Activated CD4-positive, alpha-beta T cell treated with anti-CD3 and anti-CD28 coated beads, Interleukin-2, amount 10 ng/mL, durations not matched to agents 7 days and 5 days (primary cell): ENCODE measurements at regions not wholly inside any gene's neighbourhood (a gene's known extent, or its start where the extent isn't known, plus 50 kb on each side); places are given as distances from the start of the nearest gene placed in this dataset.

Experiments
- CTCF ChIA-PET: fragments of 350-600 bp; sonication (Branson Sonifier 250); formaldehyde crosslinking; loops from one replicate; lab custom pipeline; 2021; ENCODE audit warnings: antibody characterized with exemption; lab: Charles Lee
- POLR2A ChIA-PET: fragments of 350-600 bp; sonication (Branson Sonifier 250); formaldehyde crosslinking; loops from one replicate; lab custom pipeline; 2021; ENCODE audit warnings: antibody characterized with exemption; lab: Charles Lee
- DNase-seq: peaks from one replicate; pipeline ENCODE4 v3.0.0-alpha.2; 2020
- H3K27ac Mint-ChIP-seq: one replicate; pipeline ENCODE4 v1.8.0; 2021; ENCODE audit warnings: mild to moderate bottlenecking, moderate library complexity, mixed read lengths
- H3K27me3 Mint-ChIP-seq: one replicate; pipeline ENCODE4 v1.8.0; 2021; ENCODE audit warnings: mixed read lengths
- H3K36me3 Mint-ChIP-seq: one replicate; pipeline ENCODE4 v1.8.0; 2021; ENCODE audit warnings: low read depth, mixed read lengths
- H3K4me1 Mint-ChIP-seq: one replicate; pipeline ENCODE4 v1.8.0; 2021; ENCODE audit warnings: mixed read lengths
- H3K4me3 Mint-ChIP-seq: one replicate; pipeline ENCODE4 v1.8.0; 2021; ENCODE audit warnings: mild to moderate bottlenecking, moderate library complexity, mixed read lengths
- H3K9me3 Mint-ChIP-seq: one replicate; pipeline ENCODE4 v1.8.0; 2021; ENCODE audit warnings: mixed read lengths

DNA sequence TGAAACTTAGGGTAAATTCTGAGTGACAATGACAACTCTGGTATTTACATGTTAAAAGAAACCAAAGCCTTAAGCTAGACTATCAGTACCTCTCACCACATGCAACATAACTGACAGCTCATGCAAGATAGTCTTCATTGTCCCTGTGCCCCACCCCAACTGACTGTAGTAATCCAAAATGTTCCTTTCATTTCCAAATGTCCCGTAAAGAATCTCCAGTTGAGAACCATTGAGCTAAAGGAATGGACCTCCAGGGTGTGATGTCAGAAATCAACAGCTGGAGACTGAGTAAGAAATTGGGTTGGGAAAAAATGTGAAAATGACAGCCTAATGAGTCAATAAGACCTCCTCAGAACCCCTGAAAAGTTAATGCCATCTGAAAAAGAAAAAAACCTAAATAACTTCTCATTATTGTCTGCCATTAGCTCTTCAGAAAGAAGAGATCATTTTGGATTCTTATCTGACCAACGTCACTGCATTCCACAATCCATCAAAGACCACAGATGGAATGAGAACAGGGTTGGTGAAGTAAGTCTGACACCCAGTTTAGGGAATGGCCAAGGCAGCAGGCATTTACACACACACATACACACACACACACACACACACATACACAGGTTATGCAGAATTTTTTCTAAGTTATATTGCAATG is 51.7 kb upstream of the ACVR2A start:
- no peaks in the 10 kb centered on the region for H3K27me3 Mint-ChIP-seq
- no peak overlapping the region for H3K4me3 Mint-ChIP-seq
- H3K27ac Mint-ChIP-seq, result no peak overlapping the region
- DNase-seq, result no peak
- ChIA-PET POLR2A (interaction anchor here (0.6 kb wide), 1 partner anchor 307 kb away, joined by 13 read pairs; no protein-coding TSS in a partner anchor), CTCF (no interaction called here)
- peaks cover 4% of the 10 kb centered on the region for H3K36me3 Mint-ChIP-seq
- H3K9me3 Mint-ChIP-seq, result no peaks in the 10 kb centered on the region
- H3K4me1 Mint-ChIP-seq, result peaks cover 12% of the 10 kb centered on the region

GRCh38 chr2:147790580-147790979 is 54.2 kb upstream of the ACVR2A start:
- DNase-seq, result no peak
- no peaks in the 10 kb centered on the region for H3K27me3 Mint-ChIP-seq
- H3K36me3 Mint-ChIP-seq, result no peaks in the 10 kb centered on the region
- ChIA-PET CTCF (no interaction called here), POLR2A (no interaction called here)
- no peak overlapping the region for H3K27ac Mint-ChIP-seq
- no peaks in the 10 kb centered on the region for H3K9me3 Mint-ChIP-seq
- H3K4me1 Mint-ChIP-seq, result peaks cover 8% of the 10 kb centered on the region
- no peak overlapping the region for H3K4me3 Mint-ChIP-seq

- Mint-ChIP-seq H3K36me3 (no peaks in the 10 kb centered on the region), H3K27me3 (no peaks in the 10 kb centered on the region), H3K9me3 (no peaks in the 10 kb centered on the region), H3K4me1 (peaks cover 9% of the 10 kb centered on the region), H3K4me3 (no peak overlapping the region), H3K27ac (no peak overlapping the region)
- CTCF ChIA-PET, result no interaction called here
- POLR2A ChIA-PET, result no interaction called here
- DNase-seq, result no peak
Observed at GRCh38 chr2:147789720-147790119, 55.1 kb upstream of the ACVR2A start.

GRCh38 chr2:147789287-147789686 is 55.5 kb upstream of the ACVR2A start:
- Mint-ChIP-seq H3K27ac (no peak overlapping the region), H3K4me1 (peaks cover 9% of the 10 kb centered on the region), H3K9me3 (peaks cover 2% of the 10 kb centered on the region), H3K27me3 (no peaks in the 10 kb centered on the region), H3K36me3 (no peaks in the 10 kb centered on the region), H3K4me3 (no peak overlapping the region)
- DNase-seq, result no peak
- ChIA-PET CTCF (no interaction called here), POLR2A (no interaction called here)

- DNase-seq, result no peak
- peaks cover 2% of the 10 kb centered on the region for H3K27me3 Mint-ChIP-seq
- no peak overlapping the region for H3K27ac Mint-ChIP-seq
- CTCF ChIA-PET, result no interaction called here
- H3K4me1 Mint-ChIP-seq, result peaks cover 9% of the 10 kb centered on the region
- POLR2A ChIA-PET, result no interaction called here
- peaks cover 5% of the 10 kb centered on the region for H3K9me3 Mint-ChIP-seq
- H3K36me3 Mint-ChIP-seq, result no peaks in the 10 kb centered on the region
- H3K4me3 Mint-ChIP-seq, result no peak overlapping the region
Observed at GRCh38 chr2:147782141-147782930, 62.5 kb upstream of the ACVR2A start.

GRCh38 chr2:147779440-147779839 is 65.4 kb upstream of the ACVR2A start:
- ChIA-PET POLR2A (no interaction called here), CTCF (no interaction called here)
- Mint-ChIP-seq H3K27ac (no peak overlapping the region), H3K27me3 (peaks cover 4% of the 10 kb centered on the region), H3K9me3 (peaks cover 4% of the 10 kb centered on the region), H3K4me1 (no peaks in the 10 kb centered on the region), H3K4me3 (no peak overlapping the region), H3K36me3 (no peaks in the 10 kb centered on the region)
- no peak for DNase-seq

DNA sequence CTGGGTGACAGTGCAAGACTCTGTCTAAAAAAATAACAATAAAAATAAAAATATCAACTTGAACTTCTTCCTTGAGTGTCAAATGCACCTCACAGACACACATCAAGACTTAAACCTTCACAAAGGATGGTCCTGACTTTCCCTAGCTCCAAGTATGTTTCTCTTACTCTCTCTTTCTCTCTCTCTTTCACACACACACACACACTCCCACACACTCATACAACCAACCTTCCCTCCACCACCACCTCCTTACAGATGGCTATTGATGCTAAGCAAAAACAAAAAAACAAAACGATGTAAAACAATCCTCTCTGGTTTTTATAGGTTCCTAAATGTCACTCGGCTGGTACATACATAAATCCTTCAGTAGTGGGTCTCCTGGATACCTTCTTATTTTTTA is 67.4 kb upstream of the ACVR2A start:
- peaks cover 4% of the 10 kb centered on the region for H3K27me3 Mint-ChIP-seq

DNA sequence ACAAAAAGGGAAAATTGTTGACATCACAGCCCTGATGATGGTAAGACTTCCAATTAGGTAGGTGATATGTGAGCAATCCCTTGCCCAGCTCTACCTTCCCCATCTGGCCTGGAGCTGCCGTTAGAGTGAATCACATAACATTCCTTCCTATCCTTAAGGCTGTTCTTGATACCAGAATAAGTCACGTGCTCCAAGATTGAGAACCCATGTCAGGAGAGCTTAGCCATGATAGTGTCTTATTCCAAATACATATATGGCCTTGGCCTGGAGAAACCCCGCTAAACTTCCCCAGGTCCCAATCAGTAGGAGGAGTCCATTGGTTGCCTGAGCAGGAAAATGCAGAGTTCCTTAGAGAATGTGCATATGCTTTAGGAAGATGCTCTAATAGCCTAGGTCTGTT is 70.0 kb upstream of the ACVR2A start:
- H3K36me3 Mint-ChIP-seq, result no peaks in the 10 kb centered on the region

More for the DNA sequence above, 67.4 kb upstream of the ACVR2A start:
- H3K4me3 Mint-ChIP-seq, result no peak overlapping the region
- no peaks in the 10 kb centered on the region for H3K4me1 Mint-ChIP-seq
- H3K27ac Mint-ChIP-seq, result no peak overlapping the region
- ChIA-PET POLR2A (no interaction called here), CTCF (no interaction called here)
- H3K36me3 Mint-ChIP-seq, result no peaks in the 10 kb centered on the region
- no peaks in the 10 kb centered on the region for H3K9me3 Mint-ChIP-seq
- no peak for DNase-seq

DNA sequence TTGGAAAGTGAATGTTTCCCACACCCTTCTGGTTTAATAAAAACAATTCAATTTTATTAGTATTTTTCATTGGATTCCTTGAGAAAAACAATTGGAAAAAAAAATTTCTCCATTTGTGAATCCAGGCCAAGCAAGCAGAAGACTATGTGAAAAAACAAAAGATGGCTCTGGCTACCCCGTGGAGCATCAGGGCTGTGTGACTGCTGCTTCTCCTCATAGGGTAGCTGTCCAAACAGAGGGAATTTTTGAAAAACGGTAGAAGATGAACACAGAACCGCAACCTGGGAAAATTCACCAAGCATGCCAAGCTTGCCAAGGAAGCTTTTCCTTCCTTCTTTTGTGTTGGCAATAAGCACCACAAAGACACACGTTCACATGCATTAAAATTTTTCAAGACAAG is 71.3 kb upstream of the ACVR2A start:
- no peaks in the 10 kb centered on the region for H3K9me3 Mint-ChIP-seq
- DNase-seq, result no peak
- ChIA-PET POLR2A (no interaction called here), CTCF (no interaction called here)
- no peak overlapping the region for H3K4me3 Mint-ChIP-seq
- H3K36me3 Mint-ChIP-seq, result no peaks in the 10 kb centered on the region
- H3K4me1 Mint-ChIP-seq, result no peaks in the 10 kb centered on the region
- H3K27ac Mint-ChIP-seq, result no peak overlapping the region
- H3K27me3 Mint-ChIP-seq, result peaks cover 7% of the 10 kb centered on the region

More for the DNA sequence above, 70.0 kb upstream of the ACVR2A start:
- no peaks in the 10 kb centered on the region for H3K9me3 Mint-ChIP-seq
- ChIA-PET POLR2A (no interaction called here), CTCF (interaction anchor here (0.6 kb wide), 1 partner anchor 173 kb away, joined by 3 read pairs; no protein-coding TSS in a partner anchor)
- no peaks in the 10 kb centered on the region for H3K4me1 Mint-ChIP-seq
- no peak for DNase-seq
- no peak overlapping the region for H3K27ac Mint-ChIP-seq
- peaks cover 5% of the 10 kb centered on the region for H3K27me3 Mint-ChIP-seq
- H3K4me3 Mint-ChIP-seq, result no peak overlapping the region

GRCh38 chr2:147772781-147773180 is 72.0 kb upstream of the ACVR2A start:
- Mint-ChIP-seq H3K4me1 (no peaks in the 10 kb centered on the region), H3K27me3 (peaks cover 7% of the 10 kb centered on the region), H3K36me3 (no peaks in the 10 kb centered on the region), H3K9me3 (no peaks in the 10 kb centered on the region), H3K4me3 (no peak overlapping the region), H3K27ac (no peak overlapping the region)
- POLR2A ChIA-PET, result no interaction called here
- CTCF ChIA-PET, result no interaction called here
- DNase-seq, result no peak

DNA sequence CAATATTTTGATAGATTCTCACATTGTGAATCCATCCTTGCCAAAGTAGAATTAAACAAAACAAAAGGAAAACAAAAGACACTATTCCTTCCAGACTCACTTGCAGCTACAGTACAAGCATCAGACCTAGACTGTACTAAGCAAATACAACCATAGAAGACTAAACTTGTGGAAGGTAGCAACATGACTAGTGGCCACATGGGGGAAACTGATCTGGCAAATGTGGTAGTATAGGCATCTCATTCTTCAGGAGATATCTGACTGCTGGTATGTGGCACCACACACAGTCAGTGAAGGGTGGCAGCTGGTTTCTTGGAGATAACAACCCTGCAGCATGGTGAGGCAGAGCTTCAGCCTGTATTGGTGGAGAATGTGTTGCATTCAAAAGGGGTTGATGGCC is 81.0 kb upstream of the ACVR2A start:
- H3K4me1 Mint-ChIP-seq, result no peaks in the 10 kb centered on the region

DNA sequence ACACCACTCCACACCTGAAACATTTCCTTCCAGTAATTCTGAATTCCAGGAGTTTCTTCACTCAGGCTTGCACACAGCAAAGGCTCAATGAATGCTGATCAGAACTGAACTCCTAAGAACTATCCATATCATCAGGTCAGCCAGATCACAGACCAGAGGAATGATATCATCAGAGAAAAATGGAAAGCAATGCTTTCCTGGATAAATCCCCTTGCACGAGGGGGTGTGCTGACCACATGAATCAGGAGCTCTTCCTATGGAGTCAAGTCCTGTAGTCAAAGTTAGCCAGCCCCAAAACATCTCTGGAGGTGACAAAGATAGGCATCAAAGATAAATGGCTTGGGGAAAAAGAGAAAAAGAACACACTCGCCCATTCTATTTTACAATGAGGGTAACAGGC is 83.8 kb upstream of the ACVR2A start:
- H3K36me3 Mint-ChIP-seq, result no peaks in the 10 kb centered on the region
- H3K4me3 Mint-ChIP-seq, result no peak overlapping the region
- H3K27me3 Mint-ChIP-seq, result no peaks in the 10 kb centered on the region
- ChIA-PET POLR2A (no interaction called here), CTCF (interaction anchor here (0.8 kb wide), 1 partner anchor 20 kb away, joined by 3 read pairs; no protein-coding TSS in a partner anchor)
- no peak for DNase-seq
- H3K9me3 Mint-ChIP-seq, result peaks cover 5% of the 10 kb centered on the region
- H3K27ac Mint-ChIP-seq, result no peak overlapping the region
- no peaks in the 10 kb centered on the region for H3K4me1 Mint-ChIP-seq

More for the DNA sequence above, 81.0 kb upstream of the ACVR2A start:
- ChIA-PET POLR2A (no interaction called here), CTCF (no interaction called here)
- H3K9me3 Mint-ChIP-seq, result peaks cover 3% of the 10 kb centered on the region
- H3K36me3 Mint-ChIP-seq, result no peaks in the 10 kb centered on the region
- no peak for DNase-seq
- no peak overlapping the region for H3K27ac Mint-ChIP-seq
- H3K4me3 Mint-ChIP-seq, result no peak overlapping the region
- no peaks in the 10 kb centered on the region for H3K27me3 Mint-ChIP-seq

- Mint-ChIP-seq H3K27ac (no peak overlapping the region), H3K9me3 (peaks cover 2% of the 10 kb centered on the region), H3K27me3 (peaks cover 2% of the 10 kb centered on the region), H3K36me3 (no peaks in the 10 kb centered on the region), H3K4me1 (no peaks in the 10 kb centered on the region), H3K4me3 (no peak overlapping the region)
- no peak for DNase-seq
- CTCF ChIA-PET, result no interaction called here
- POLR2A ChIA-PET, result no interaction called here
Observed at GRCh38 chr2:147759536-147759935, 85.3 kb upstream of the ACVR2A start.
